22Rv1 (cell line): ENCODE measurements at regions not wholly inside any gene's neighbourhood (a gene's known extent, or its start where the extent isn't known, plus 50 kb on each side); places are given as distances from the start of the nearest gene placed in this dataset.

ENCODE experiments used
- H3K27ac ChIP-seq: fragments of 450-650 bp; 2 replicates; pipeline ENCODE4 v1.5.1; 2017
- CTCF ChIP-seq: fragments of 450-650 bp; IDR thresholded peaks from 2 replicates; pipeline ENCODE4 v1.5.1; 2017; ENCODE audit warnings: mild to moderate bottlenecking
- ZFX ChIP-seq: fragments of 450-650 bp; IDR thresholded peaks from 2 replicates; pipeline ENCODE4 v1.6.1; 2017; ENCODE audit warnings: antibody characterized with exemption, borderline replicate concordance

- H3K27ac ChIP-seq, result no peak overlapping the region
- TF ChIP-seq CTCF, result no peak
- TF ChIP-seq ZFX, result no peak
These were observed 174.4 kb downstream of the CENPF start for GRCh38 chr1:214777364-214777763.

- H3K27ac ChIP-seq, result no peak overlapping the region
- TF ChIP-seq ZFX, result no peak
- no peak for TF ChIP-seq CTCF
These were observed 189.0 kb downstream of the CENPF start for GRCh38 chr1:214791961-214792360.

GRCh38 chr1:214792527-214793186, 189.7 kb downstream of the CENPF start:
- TF ChIP-seq ZFX (no peak), CTCF (no peak)
- no peak overlapping the region for H3K27ac ChIP-seq

GRCh38 chr1:214793708-214794107, 190.7 kb downstream of the CENPF start:
- TF ChIP-seq CTCF (no peak), ZFX (no peak)
- H3K27ac ChIP-seq, result no peak overlapping the region

GRCh38 chr1:214801191-214801590, 198.2 kb downstream of the CENPF start:
- no peak overlapping the region for H3K27ac ChIP-seq
- TF ChIP-seq ZFX, result no peak
- no peak for TF ChIP-seq CTCF

- TF ChIP-seq ZFX, result no peak
- TF ChIP-seq CTCF, result peak; percentile 59
- no peak overlapping the region for H3K27ac ChIP-seq
These were observed 206.0 kb downstream of the CENPF start for GRCh38 chr1:214808845-214809460.

GRCh38 chr1:214816603-214817002, 213.6 kb downstream of the CENPF start:
- TF ChIP-seq CTCF (no peak), ZFX (no peak)
- H3K27ac ChIP-seq, result no peak overlapping the region
